GM19438 (cell line): ENCODE measurements at regions not wholly inside any gene's neighbourhood (a gene's known extent, or its start where the extent isn't known, plus 50 kb on each side); places are given as distances from the start of the nearest gene placed in this dataset.

Experiments
- ATAC-seq: cut with Tn5 transposase; IDR thresholded peaks from one replicate; pipeline ENCODE4 v1.9.1; 2021; ENCODE audit warnings: low read depth; ENCODE audit not compliant: unreplicated experiment

DNA sequence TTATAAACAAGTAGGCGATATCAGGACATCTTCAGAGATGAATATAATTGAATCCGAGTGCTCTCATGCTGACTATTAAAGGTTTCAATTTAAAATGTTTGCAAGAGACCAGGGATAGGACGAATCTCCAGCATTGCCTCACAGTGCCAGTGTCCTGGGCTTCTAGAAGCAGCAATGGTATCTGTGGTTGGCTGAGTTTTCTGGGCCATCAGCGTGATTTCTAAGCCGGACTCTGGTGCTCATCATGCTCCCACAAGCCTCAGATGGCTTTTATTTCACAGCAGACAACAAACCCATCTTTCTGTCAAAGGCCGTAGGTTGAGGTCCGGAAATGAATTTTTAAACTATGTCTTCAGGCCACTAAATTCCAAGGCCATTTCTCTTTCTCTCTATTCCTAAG lies 187.7 kb downstream of the FOXO1 start:
- no peak for ATAC-seq

DNA sequence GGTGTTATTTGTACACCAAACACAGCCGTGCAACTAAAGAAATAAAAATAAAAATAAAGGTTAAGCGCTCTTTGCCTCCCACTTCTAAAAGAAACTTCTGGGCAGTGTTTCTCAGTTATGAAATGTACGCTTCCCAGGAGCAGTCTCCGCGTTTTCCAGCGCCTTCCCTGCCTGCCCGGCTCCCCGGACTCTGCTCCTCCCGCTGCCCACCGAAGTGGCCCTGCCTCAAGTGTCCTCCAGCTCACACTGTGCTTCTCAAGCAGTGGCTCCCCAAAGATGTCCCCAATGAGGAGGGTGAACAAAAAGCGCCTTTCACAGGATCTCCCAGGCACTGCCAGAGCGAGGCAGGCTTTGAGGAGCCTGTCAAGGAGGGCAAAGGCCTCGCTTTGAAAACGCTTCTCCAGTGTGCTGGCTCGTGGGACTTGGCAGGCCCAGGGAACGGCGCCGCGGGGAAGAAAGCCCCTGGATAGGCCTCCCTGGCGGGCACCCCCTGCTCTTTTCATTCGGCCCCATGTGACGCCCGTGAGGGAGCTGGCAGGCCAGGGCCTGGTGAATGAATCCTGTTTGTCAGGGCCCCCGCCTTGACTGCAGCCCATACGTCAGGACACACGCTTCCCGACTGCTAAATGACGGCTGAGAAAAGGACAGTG lies 187.1 kb downstream of the FOXO1 start:
- no peak for ATAC-seq

DNA sequence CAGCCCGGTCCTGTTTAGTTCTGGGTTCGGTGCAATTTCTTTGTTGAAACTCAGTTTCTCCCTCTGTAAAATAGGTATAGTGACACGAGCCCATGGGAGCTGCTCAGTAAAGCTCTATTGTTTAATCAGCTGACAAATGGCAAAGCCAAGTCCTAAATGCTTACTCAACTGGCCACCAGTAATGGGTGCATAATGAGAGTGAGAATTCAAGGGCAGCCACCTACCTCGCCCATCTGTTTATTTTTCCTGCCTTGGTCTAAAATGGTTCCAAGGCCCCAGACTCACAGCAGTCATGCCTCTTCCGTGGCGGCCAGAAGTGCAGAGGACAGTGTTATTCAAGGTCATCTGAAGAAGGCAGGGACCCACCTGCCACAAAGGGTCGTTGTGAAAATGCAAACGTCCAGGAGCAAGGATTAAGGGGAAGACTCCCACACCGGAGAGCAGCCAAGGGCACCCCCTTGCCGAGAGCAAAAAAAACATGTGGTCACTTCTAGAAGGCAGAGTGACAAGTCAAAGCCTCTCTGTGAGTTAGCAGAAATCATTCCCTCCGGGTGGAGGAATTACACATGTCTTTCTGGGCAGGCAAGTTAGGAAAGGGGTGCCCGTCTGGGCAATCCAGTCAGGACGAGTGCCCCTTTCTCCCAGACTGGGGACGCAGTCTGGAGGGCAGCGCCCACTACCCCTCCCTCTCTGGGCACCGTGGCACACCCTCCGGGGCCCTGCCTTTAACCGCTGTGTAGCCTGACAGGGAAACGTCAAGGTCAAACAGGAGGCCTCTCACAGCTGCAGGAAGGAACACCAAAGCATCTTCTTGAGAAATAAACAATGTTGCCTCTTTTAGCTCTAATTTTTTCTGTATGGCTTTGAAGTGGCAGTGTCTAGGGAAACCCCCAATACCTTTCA lies 186.2 kb downstream of the FOXO1 start:
- no peak for ATAC-seq

DNA sequence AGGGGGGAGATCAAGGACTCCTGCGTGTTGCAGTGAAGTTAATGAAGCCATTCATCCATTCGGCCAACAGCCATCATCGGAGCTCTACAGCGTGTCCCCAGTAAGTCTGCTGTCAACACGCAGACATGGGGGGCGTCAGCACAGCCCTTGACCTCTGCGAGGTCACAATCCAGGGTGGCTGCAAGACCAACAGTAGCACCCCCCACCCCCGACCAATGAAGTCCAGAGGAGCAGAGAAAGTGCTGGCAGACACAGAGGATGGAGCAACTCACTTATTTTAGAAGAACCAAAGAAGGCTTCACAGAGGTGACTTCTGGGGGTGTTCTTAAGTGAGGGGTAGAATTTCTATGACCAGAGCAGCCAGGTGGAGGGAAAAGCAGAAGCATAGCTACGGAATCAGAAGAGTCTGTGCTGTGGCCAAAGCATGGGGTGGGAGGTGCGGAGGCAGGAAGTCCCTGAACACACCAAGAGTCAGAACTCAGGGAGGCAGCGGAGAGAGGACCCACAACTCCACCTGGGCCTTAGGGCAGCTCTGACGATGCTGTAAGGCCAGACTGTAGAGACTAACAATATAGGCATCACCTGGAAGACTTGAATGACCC lies 185.4 kb downstream of the FOXO1 start:
- ATAC-seq, result no peak

DNA sequence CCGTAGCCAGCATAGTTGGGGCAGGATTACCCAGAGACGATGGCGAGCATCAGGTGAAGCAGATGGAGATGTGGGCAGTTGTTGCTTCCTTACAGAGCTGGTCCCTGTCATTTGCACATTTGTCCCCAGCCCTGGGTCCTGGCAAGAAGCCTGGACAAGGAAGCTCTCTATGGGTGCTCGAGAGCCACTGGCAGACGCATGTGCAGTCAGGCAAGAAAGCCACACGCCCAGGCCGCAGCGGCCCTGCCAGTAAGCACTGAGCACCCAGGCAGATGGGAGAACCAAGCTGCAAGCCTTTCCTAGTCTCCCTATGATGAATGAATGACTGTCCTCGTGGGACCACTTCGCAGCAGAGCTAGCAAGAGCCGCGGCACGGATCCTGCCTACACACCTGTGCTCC lies 182.8 kb downstream of the FOXO1 start:
- no peak for ATAC-seq

DNA sequence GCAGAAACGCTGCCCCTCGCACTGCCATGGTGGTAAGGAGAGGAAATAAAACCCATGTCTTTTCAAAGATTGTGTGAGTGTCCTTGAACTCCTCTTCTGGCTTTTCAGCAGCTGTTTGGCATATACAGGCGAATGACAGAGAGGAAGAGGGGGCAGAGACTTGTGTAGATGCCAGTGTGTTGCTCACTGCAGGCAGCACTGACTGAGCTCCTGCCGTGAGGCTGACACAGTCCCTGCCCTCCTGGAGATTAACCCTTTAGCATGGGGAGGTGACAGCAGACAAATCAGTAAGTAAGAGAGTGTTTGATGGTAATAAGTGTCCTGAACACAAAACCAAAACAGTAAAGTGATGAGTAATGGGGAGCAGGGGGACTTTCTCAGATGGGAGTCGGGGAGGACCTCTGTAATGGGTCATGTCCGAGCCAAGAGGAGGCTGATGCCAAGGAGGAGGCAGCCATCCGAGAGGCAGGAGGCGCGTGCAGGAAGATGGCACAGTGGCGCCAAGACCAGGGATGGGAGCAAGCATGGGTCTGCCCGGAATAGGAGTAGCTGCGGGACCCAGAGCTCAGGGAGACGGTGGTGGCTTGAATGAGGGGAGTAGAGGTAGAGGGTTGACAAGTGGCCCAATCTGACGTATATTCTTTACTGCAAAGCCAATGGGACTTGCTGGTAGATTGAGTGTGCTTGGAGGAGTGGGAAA lies 182.2 kb downstream of the FOXO1 start:
- ATAC-seq, result no peak

DNA sequence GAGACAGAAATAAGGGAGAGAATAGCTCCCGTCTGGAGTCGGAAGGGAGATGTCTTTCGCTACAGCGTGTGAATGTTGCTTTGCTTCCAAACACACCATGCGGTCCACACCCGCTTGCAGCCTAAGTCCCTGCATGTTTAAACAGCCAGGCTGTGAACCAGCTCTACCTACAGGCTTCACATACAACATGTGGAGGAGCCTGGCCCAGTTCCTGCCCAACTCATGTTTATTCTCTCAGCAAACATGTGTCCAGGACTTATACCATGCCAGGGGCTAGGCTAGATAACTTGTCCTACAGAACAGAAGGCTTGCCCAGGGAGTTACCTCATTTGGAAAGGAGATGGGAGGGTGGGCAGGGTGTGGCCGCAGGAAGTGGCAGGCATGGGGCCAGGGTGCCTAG lies 181.5 kb downstream of the FOXO1 start:
- no peak for ATAC-seq

DNA sequence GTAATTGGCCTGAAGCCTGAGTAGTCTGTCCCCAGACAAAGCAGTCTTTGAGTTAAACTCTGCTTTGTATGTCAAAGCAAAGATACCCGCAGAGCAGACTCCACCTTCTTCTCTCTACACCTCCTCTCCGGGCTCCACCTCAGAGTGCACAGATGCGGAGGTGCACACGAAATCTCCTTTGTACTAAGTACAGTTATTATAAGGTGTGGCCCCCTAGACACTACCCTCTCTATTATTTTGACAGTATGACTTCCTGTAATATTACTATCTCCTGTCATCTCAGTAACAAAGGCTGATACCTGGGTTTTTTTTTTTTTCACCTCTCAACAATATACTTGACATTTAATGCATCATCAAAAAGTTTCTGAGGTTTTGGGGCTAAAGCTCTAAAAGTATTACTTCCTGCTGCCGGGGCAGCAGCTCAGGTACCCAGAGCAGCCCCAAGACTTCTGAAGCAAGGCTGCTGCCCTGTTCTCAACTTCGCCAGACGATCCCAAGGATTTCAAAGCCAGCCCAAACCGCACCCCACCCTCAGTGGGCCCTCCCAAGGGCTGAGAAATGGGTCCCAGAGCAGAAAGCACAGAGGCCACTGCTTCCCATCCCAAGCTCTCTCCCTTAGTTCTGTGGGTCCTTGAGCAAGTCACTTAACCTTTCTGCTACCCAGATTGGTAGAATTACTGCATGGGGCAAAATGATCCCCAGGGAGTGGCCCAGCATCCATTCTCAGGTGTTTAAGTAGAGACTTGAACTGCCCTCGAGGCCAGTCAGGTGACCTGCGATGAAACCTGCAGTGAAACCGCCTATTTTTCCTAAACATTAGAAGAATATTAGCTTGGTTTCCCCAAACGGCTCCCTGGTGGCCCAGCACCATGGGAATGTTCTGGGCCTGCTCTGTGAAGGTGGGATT lies 180.6 kb downstream of the FOXO1 start:
- no peak for ATAC-seq

DNA sequence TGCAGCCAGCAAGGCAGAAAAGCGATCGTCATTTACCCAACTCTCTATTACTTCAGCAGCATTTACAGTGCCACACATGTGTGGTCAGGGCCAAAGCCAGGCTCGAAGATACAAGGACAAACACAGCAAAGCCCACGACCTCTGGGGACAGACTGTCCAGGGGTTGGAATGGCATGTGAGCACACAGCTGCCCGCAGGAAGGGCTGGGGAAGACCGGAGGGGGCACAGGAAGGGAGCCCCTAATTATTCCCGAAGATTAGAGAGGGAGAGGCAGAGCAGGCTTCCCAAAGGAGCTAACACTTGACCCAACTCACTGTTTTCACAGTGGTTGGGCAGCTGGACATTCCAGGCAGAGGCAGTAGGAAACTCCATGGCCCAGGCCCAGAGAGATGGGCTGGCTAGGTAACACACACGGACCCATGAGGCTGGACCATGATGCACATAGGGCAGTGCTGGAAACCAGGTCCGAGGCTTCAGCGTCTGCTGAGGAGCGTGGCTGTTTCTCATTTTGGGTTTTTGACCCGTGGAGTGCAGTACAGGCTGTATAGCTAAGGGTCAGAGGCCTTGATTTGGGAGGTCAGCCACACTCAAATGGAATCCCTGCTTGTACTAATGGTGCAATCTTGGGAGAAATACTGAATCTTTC lies 179.8 kb downstream of the FOXO1 start:
- no peak for ATAC-seq

DNA sequence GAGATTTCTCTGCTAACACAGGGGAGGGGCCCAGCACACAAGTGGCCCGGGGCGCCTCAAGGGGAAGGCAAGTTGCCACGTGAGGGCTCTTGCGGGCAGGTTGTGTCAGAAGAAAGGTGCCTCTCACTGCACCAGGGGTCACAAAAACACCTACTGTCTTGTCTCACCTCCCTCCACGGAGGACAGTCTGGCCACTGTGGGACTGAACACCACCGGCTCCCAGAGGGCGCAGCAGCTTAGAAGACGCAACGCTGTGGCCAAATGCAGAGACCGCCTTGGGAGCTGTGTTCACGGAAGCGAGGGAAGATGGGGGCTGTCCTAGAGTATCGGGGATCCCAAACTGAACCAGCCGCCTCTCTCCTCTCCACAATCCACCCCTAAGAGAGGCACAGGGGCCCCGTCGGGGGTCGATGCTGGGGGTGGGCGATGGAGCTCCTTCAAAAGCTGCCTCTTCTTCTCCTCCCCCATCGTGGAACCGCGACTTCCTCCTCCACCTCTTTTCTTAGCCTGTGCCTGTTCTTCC lies 177.5 kb downstream of the FOXO1 start:
- ATAC-seq, result no peak

DNA sequence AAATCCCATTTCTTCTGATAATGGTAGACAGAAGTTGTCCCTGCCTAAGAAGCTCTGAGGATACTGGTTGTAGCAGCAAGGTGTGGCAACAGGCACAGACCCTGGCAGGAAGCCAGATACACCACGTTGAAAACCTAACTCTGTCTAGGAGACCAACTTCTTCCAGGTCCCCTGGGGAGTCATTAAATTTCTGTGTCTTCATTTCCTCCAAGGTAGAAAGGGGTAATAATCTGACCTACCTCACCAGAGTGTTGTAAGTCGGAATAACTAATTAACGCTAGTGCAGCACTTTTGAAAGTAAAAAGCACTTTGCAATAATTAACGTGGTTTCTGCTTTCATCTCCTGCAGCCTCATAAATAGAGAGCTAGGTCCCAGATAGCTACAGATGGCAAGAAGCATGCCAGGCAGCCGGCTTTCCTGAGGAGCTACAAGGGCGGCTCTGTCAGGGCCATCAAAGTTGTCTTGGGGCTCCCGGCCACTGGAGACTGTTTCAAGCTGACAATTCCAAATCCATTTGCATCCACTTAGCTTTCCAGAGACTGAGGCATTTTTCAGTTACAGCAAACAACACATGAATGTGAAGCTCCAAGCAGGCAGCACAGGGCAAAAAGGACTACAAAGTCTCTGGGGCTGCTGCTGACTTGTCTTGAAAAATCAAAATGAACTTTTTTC lies 176.2 kb downstream of the FOXO1 start:
- no peak for ATAC-seq

DNA sequence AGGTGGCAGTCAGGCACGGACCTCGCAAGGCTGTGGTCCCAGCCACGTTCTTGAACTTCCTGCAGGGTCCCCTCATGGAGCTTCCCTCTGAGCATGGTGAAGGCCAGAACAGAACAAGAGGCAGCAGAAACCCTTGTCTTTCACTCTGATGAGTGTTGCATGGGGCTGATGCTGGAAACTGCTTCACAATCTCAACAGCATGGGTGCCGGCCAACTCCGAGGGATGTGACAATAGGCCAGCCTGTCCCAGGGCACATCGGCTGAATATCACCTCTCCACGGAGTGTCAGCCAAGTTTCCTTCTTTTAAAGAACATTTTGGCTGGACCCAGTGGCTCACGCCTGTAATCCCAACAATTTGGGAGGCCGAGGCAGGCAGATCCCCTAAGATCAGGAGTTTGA lies 173.9 kb downstream of the FOXO1 start:
- no peak for ATAC-seq

DNA sequence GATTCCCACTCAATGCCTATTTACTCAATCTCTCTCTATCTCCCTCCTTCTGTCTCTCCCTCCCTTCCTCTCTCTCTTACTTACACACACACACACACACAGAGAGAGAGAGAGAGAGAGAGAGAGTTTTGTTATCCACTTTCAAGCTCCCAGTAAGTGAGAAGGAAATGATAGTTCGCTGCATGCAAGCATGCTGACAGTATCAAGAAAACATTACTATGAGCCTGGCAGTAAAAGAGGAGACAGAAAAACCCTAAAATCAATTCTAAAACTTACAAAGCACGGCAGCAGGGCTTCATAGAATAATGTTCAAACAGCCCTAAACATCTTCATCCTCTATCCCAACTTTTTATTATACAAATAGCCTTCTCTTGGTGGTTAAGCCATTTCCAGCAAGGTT lies 171.9 kb downstream of the FOXO1 start:
- ATAC-seq, result no peak

DNA sequence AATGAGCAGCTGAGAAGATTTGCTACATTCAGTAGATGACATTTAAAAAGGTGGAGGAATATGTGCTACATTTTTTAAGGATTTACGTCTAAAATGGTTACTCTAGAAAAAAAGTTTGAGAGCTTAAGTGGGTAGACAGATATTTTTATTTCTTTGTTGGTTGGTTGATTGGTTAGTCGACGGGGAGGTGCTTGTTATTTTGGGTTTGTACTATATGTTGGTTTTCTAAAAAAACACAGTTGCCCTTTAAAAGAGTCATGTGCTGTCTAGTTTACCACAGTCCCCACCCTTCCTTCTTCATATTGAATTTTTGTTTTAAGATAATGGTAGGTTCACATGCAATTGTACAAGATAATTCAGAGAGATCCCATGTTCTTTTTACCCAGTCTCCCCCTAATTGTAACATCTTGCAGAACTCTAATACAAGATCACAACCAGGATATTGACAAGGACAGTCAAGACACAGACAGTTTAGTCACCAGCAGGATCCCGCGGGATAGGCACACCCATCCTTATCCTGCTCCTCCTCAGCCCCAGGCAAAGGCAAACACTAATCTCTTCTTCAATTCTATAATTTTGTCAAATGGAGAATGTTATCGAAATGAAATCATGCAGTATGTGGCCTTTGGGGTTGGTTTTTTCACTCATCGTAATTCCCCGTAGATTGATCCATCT lies 171.4 kb downstream of the FOXO1 start:
- no peak for ATAC-seq

DNA sequence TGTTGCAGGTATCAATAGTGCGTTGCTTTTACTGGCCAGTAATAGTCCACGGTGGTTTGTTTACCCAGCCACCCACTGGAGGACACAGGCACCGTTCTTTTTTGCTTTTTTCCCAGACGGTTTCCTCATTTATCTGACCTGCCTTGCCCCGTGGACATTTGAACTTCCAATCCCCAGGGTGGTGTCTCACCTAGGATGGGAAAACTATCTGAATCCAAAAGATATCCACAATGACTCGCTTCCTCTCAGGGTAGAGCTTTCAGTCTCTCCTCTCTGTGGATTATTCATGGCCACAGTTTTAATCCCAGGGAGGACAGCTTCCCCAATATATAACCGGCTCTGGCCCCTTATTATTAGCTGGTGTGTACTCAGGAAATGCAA lies 170.8 kb downstream of the FOXO1 start:
- ATAC-seq, result no peak

DNA sequence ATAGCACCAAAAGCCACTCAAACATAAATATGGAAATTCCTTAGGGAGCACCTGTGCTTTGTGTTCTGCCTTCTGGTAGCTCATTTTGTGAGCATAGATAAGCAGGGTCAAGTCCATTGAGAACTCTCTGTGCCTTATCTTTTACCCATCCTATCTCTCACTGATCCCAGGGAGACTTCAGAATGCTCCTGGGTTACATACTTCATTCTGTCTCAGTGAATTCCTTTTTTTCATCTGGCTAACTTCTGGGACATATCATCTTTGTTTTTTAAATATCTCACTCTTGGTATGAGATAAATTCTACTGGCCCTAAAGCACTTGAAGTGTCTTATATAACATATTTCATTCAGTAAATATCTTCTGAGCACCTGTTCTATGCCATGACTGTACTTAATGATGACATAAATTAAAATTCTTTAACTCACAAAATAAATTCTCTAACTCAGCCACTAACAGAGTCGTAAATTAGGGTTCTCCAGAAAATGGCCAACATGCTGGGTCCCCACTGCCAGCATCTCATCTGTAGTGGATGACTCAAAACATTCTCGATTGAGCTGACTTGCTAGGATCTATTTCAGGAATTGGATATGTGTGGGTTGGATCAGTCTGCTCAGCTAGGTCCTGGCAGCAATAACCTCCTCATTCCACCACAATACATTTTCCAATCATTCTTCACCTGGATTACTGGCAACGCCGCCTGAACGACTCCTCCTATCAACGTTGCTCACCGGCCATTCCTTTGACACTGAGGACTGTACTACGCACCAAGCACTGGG lies 170.2 kb downstream of the FOXO1 start:
- ATAC-seq, result no peak

DNA sequence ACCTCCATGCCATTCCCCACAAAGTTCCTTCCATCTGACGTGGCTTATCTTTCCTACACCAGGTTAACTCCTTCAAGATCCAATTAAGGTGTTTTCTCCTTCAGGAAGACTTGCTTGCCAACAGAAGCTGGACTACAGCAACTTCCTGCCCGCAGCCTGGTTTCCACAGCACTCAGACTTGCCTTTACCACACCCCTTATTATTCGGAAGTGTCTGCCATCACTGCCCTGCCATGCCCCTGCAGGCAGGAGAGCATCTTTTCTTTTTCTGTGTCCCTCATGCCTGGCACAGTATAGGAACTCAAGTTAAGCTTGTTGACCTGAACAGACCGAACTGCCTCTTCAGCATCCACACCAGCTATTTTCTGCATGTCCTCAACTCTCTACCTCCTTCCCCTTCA lies 168.0 kb downstream of the FOXO1 start:
- no peak for ATAC-seq

DNA sequence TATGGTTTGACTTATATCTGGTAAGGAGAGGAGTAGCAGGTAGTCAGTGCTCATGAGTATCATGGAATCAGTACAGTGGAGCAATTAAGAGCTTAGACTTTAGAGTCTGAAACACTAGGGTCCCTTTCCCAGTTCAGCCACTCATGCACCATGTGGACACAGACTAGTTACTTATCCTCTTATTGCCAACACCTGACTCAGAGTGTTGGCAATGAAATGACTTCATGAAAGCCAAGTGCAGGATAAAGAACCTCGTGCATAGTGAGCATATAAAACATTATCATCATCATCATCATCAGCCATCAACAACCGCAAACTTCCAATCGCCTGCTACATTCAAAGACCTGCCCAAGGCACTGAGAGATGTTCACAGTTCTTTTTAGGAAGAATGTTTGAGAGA lies 164.2 kb downstream of the FOXO1 start:
- ATAC-seq, result no peak
